Neural cell (in vitro differentiated cells): ENCODE measurements at regions not wholly inside any gene's neighbourhood (a gene's known extent, or its start where the extent isn't known, plus 50 kb on each side); places are given as distances from the start of the nearest gene placed in this dataset.

ENCODE experiments used
- H2AFZ ChIP-seq: fragments of 200-600, 300-800 bp; sonication (generic), shearing (Covaris generic); 2 replicates; pipeline ENCODE4 v1.6.0; 2014; ENCODE audit warnings: low read depth, mild to moderate bottlenecking, antibody characterized with exemption, low read length, moderate library complexity
- H3F3A ChIP-seq: fragments of 200-600 bp; shearing (Covaris generic); 2 replicates; pipeline ENCODE4 v1.6.1; 2016; ENCODE audit warnings: mild to moderate bottlenecking, moderate library complexity, mixed read lengths, antibody characterized with exemption, low read length; ENCODE audit not compliant: insufficient read depth, poor library complexity, severe bottlenecking
- H3K27ac ChIP-seq: fragments of 200-600, 300-800 bp; sonication (generic), shearing (Covaris generic); 2 replicates; pipeline ENCODE4 v1.5.1; 2014; ENCODE audit warnings: mild to moderate bottlenecking, low read length, moderate library complexity
- H3K27me3 ChIP-seq: fragments of 300-800, 200-600 bp; sonication (generic), shearing (Covaris generic); 2 replicates; pipeline ENCODE4 v1.6.0; 2014; ENCODE audit warnings: mild to moderate bottlenecking, low read depth, low read length, moderate library complexity; ENCODE audit not compliant: insufficient read depth
- H3K36me3 ChIP-seq: fragments of 300-800, 200-600 bp; sonication (generic), shearing (Covaris generic); 2 replicates; pipeline ENCODE4 v1.5.1; 2014; ENCODE audit warnings: mild to moderate bottlenecking, antibody characterized with exemption, low read length, moderate library complexity; ENCODE audit not compliant: insufficient read depth
- H3K4me2 ChIP-seq: fragments of 300-800, 200-600 bp; sonication (generic), shearing (Covaris generic); 2 replicates; pipeline ENCODE4 v1.6.0; 2014; ENCODE audit warnings: mild to moderate bottlenecking, low read length
- H3K4me3 ChIP-seq: fragments of 300-800, 200-600 bp; sonication (generic), shearing (Covaris generic); 2 replicates; pipeline ENCODE4 v1.5.1; 2014; ENCODE audit warnings: mild to moderate bottlenecking, low read length, moderate library complexity
- H3K79me2 ChIP-seq: fragments of 200-600 bp; shearing (Covaris generic); replicated peaks from 2 replicates; pipeline ENCODE4 v1.6.0; 2014; ENCODE audit warnings: mild to moderate bottlenecking, low read length, moderate library complexity; ENCODE audit not compliant: insufficient read depth
- H3K9ac ChIP-seq: fragments of 300-800, 200-600 bp; sonication (generic), shearing (Covaris generic); 2 replicates; pipeline ENCODE4 v1.6.1; 2016; ENCODE audit warnings: mild to moderate bottlenecking, low read length, mixed read lengths
- H3K9me2 ChIP-seq: fragments of 200-600 bp; shearing (Covaris generic); 2 replicates; pipeline ENCODE4 v1.6.1; 2016; ENCODE audit warnings: mild to moderate bottlenecking, low read length, mixed read lengths; ENCODE audit not compliant: insufficient read depth
- H3K9me3 ChIP-seq: fragments of 200-600, 300-800 bp; sonication (generic), shearing (Covaris generic); 2 replicates; pipeline ENCODE4 v1.6.1; 2016; ENCODE audit warnings: mild to moderate bottlenecking, mixed run types, low read length, moderate library complexity, mixed read lengths
- H4K20me1 ChIP-seq: fragments of 200-600 bp; shearing (Covaris generic); 2 replicates; pipeline ENCODE4 v1.6.1; 2016; ENCODE audit warnings: mild to moderate bottlenecking, mixed run types; ENCODE audit not compliant: insufficient read depth
- CTCF ChIP-seq: fragments of 450-650 bp; IDR thresholded peaks from 2 replicates; pipeline ENCODE4 v1.5.1; 2014; ENCODE audit warnings: antibody characterized with exemption, mild to moderate bottlenecking, moderate library complexity; ENCODE audit not compliant: poor library complexity, severe bottlenecking
- EP300 ChIP-seq: fragments of 450-650 bp; conservative IDR thresholded peaks from 2 replicates; pipeline ENCODE4 v1.6.1; 2014; ENCODE audit warnings: antibody characterized with exemption, mild to moderate bottlenecking, moderate library complexity; ENCODE audit not compliant: poor library complexity, severe bottlenecking
- EZH2 ChIP-seq: fragments of 200-600, 300-800 bp; shearing (Covaris generic), sonication (generic); IDR thresholded peaks from 2 replicates; pipeline ENCODE4 v1.6.1; 2014; ENCODE audit warnings: antibody characterized with exemption, low read length, borderline replicate concordance, mild to moderate bottlenecking; ENCODE audit not compliant: insufficient read depth, poor library complexity, severe bottlenecking
- MXI1 ChIP-seq: fragments of 450-650 bp; conservative IDR thresholded peaks from 2 replicates; pipeline ENCODE4 v1.6.1; 2014; ENCODE audit warnings: antibody characterized with exemption, mild to moderate bottlenecking; ENCODE audit not compliant: poor library complexity, severe bottlenecking
- POLR2AphosphoS5 ChIP-seq: IDR thresholded peaks from 2 replicates; pipeline ENCODE4 v1.6.1; 2012
- RAD21 ChIP-seq: fragments of 450-650 bp; conservative IDR thresholded peaks from 2 replicates; pipeline ENCODE4 v1.6.1; 2014; ENCODE audit warnings: antibody characterized with exemption, mild to moderate bottlenecking, moderate library complexity
- REST ChIP-seq: IDR thresholded peaks from 2 replicates; pipeline ENCODE4 v1.6.1; 2012; ENCODE audit warnings: borderline replicate concordance
- SMC3 ChIP-seq: fragments of 450-650 bp; conservative IDR thresholded peaks from 2 replicates; pipeline ENCODE4 v1.6.1; 2014; ENCODE audit warnings: antibody characterized with exemption, mild to moderate bottlenecking, moderate library complexity; ENCODE audit not compliant: poor library complexity
- TAF1 ChIP-seq: IDR thresholded peaks from 2 replicates; pipeline ENCODE4 v1.6.1; 2012; ENCODE audit warnings: low read depth

GRCh38 chr12:113719911-113720591 lies 246.1 kb downstream of the RBM19 start:
- Histone ChIP-seq H4K20me1 (no peaks in the 10 kb centered on the region), H3K27me3 (no peaks in the 10 kb centered on the region), H2AFZ (no peak overlapping the region), H3K27ac (no peak overlapping the region), H3K9ac (no peak overlapping the region), H3K36me3 (no peaks in the 10 kb centered on the region), H3K4me2 (no peak overlapping the region), H3K79me2 (no peaks in the 10 kb centered on the region), H3K9me2 (no peaks in the 10 kb centered on the region), H3F3A (no peaks in the 10 kb centered on the region), H3K9me3 (no peaks in the 10 kb centered on the region), H3K4me3 (no peak overlapping the region)
- TF ChIP-seq EZH2: no peak
- TF ChIP-seq SMC3: no peak
- TF ChIP-seq CTCF: no peak
- no peak for TF ChIP-seq RAD21
- TF ChIP-seq EP300: no peak
- TF ChIP-seq TAF1: no peak

- Histone ChIP-seq H3K9me3 (peaks cover 3% of the 10 kb centered on the region), H3K36me3 (no peaks in the 10 kb centered on the region), H3K9me2 (no peaks in the 10 kb centered on the region), H4K20me1 (no peaks in the 10 kb centered on the region), H3K4me3 (no peak overlapping the region), H3F3A (no peaks in the 10 kb centered on the region), H2AFZ (no peak overlapping the region), H3K4me2 (no peak overlapping the region), H3K79me2 (no peaks in the 10 kb centered on the region), H3K27ac (no peak overlapping the region), H3K9ac (no peak overlapping the region), H3K27me3 (no peaks in the 10 kb centered on the region)
- TF ChIP-seq TAF1: no peak
- no peak for TF ChIP-seq MXI1
- no peak for TF ChIP-seq CTCF
- TF ChIP-seq EP300: no peak
- no peak for TF ChIP-seq POLR2AphosphoS5
- TF ChIP-seq REST: no peak
- TF ChIP-seq EZH2: no peak
- no peak for TF ChIP-seq RAD21
- TF ChIP-seq SMC3: no peak
Observed at GRCh38 chr12:113713156-113713555, 241.5 kb upstream of the LHX5 start.
